ENCODE measurements at regions not wholly inside any gene's neighbourhood (a gene's known extent, or its start where the extent isn't known, plus 50 kb on each side); places are given as distances from the start of the nearest gene placed in this dataset.

GRCh38 chr20:43824309-43825050 is 90.2 kb upstream of the TOX2 start:
- H3K4me1 ChIP-seq, result no peaks in the 10 kb centered on the region
- H3K4me3 ChIP-seq, result no peak overlapping the region
- no peak overlapping the region for H3K27ac ChIP-seq
- H3K36me3 ChIP-seq, result no peaks in the 10 kb centered on the region
- intact Hi-C loops (cut with DNase I), result no loop called here
- WGBS, 2 donors, result 47 to 54% methylated on average over 9 of the region's 9 CpGs
- no peaks in the 10 kb centered on the region for H3K9me3 ChIP-seq
- TF ChIP-seq POLR2A (IDR thresholded peaks at IDR 0.05) (no peak), POLR2AphosphoS5 (IDR thresholded peaks at IDR 0.05) (no peak), EP300 (IDR thresholded peaks at IDR 0.05) (no peak), CTCF (IDR thresholded peaks at IDR 0.05) (no peak)
- peak; percentile 24 for DNase-seq
- H3K27me3 ChIP-seq, result peaks cover 0 to 3% (median 2%) of the 10 kb centered on the region in 3 donors

GRCh38 chr20:43821795-43822194 is 92.9 kb upstream of the TOX2 start:
- no peaks in the 10 kb centered on the region for H3K9me3 ChIP-seq
- H3K27me3 ChIP-seq, result no peaks in the 10 kb centered on the region
- no peak overlapping the region for H3K27ac ChIP-seq
- TF ChIP-seq POLR2A (IDR thresholded peaks at IDR 0.05) (no peak), POLR2AphosphoS5 (IDR thresholded peaks at IDR 0.05) (no peak), EP300 (IDR thresholded peaks at IDR 0.05) (no peak), CTCF (IDR thresholded peaks at IDR 0.05) (no peak)
- 75 to 79% methylated on average over 3 of the region's 3 CpGs for WGBS, 2 donors
- no peaks in the 10 kb centered on the region for H3K36me3 ChIP-seq
- intact Hi-C loops (cut with DNase I), result no loop called here
- no peak overlapping the region for H3K4me3 ChIP-seq
- no peaks in the 10 kb centered on the region for H3K4me1 ChIP-seq
- no peak for DNase-seq

- H3K4me3 ChIP-seq, result no peak overlapping the region
- H3K27ac ChIP-seq, result no peak overlapping the region
- H3K27me3 ChIP-seq, result no peaks in the 10 kb centered on the region
- intact Hi-C loops (cut with DNase I), result no loop called here
- no peaks in the 10 kb centered on the region for H3K9me3 ChIP-seq
- no peaks in the 10 kb centered on the region for H3K4me1 ChIP-seq
- peak; percentile 12 for DNase-seq
- 88 to 90% methylated on average over 7 of the region's 7 CpGs for WGBS, 2 donors
- H3K36me3 ChIP-seq, result no peaks in the 10 kb centered on the region
- TF ChIP-seq CTCF (IDR thresholded peaks at IDR 0.05) (no peak), POLR2AphosphoS5 (IDR thresholded peaks at IDR 0.05) (no peak), POLR2A (IDR thresholded peaks at IDR 0.05) (no peak), EP300 (IDR thresholded peaks at IDR 0.05) (no peak)
Measured at GRCh38 chr20:43820731-43821330, 93.8 kb upstream of the TOX2 start.

- no peaks in the 10 kb centered on the region for H3K27me3 ChIP-seq
- peaks cover 0 to 18% (median 6%) of the 10 kb centered on the region in 4 donors for H3K9me3 ChIP-seq
- DNase-seq, result no peak
- intact Hi-C loops (cut with DNase I), result no loop called here
- no peak for TF ChIP-seq POLR2AphosphoS5 (IDR thresholded peaks at IDR 0.05)
- no peak for TF ChIP-seq EP300 (IDR thresholded peaks at IDR 0.05)
- no peak for TF ChIP-seq POLR2A (IDR thresholded peaks at IDR 0.05)
- no peak for TF ChIP-seq CTCF (IDR thresholded peaks at IDR 0.05)
- no peaks in the 10 kb centered on the region for H3K36me3 ChIP-seq
- no peaks in the 10 kb centered on the region for H3K4me1 ChIP-seq
- H3K27ac ChIP-seq, result no peak overlapping the region
- no peak overlapping the region for H3K4me3 ChIP-seq
Measured at GRCh38 chr20:43812216-43812615, 85.4 kb upstream of the GTSF1L start.
